AG10803 (cell line): ENCODE measurements at regions not wholly inside any gene's neighbourhood (a gene's known extent, or its start where the extent isn't known, plus 50 kb on each side); places are given as distances from the start of the nearest gene placed in this dataset.

Source experiments
- DNase-seq: peaks from one replicate; pipeline ENCODE4 v3.0.0; 2010; ENCODE audit warnings: low read depth
- H3K4me3 ChIP-seq: 2 replicates; pipeline ENCODE4 v1.5.1; 2011; ENCODE audit warnings: mild to moderate bottlenecking, low read length, control low read depth
- CTCF ChIP-seq: conservative IDR thresholded peaks from 2 replicates; pipeline ENCODE4 v1.5.1; 2011; ENCODE audit warnings: mild to moderate bottlenecking, low read length, control low read depth, inconsistent platforms

- no peak for DNase-seq
- no peak for TF ChIP-seq CTCF
- H3K4me3 ChIP-seq, result no peak overlapping the region
Measured at GRCh38 chr1:71147637-71148360, 67.0 kb upstream of the ZRANB2 start.

- no peak overlapping the region for H3K4me3 ChIP-seq
- no peak for TF ChIP-seq CTCF
- peak; percentile 30 for DNase-seq
Measured at GRCh38 chr1:71135571-71135970, 54.7 kb upstream of the ZRANB2 start.
